HG03520 (cell line): ENCODE measurements at regions not wholly inside any gene's neighbourhood (a gene's known extent, or its start where the extent isn't known, plus 50 kb on each side); places are given as distances from the start of the nearest gene placed in this dataset.
"Not testable (repeated sequence)": the region's sequence is repeated elsewhere in the genome, so short reads cannot be mapped to it uniquely, and the experiment has no call there.

Experiments
- ATAC-seq: cut with Tn5 transposase; IDR thresholded peaks from one replicate; pipeline ENCODE4 v1.9.1; 2021; ENCODE audit warnings: mild to moderate bottlenecking, moderate library complexity; ENCODE audit not compliant: unreplicated experiment

DNA sequence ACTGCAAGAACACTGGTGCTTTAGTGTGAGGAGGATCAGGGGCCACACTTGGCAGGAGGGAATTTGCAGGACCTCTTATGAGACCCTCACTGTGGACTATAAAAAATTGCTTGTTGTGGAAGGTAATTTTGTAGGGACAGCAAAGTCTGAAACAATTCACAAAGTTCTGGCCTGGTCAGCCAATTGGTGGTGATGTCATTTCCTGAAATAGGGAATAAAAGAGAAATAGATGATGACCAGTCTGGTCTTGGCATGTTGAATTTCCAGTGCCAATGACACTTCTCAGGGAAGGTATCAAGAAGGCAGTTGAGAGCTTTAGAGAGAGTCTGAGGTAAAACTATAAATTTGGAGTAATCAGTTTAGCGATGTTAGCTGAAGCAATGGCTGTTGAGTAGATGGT is 129.3 kb upstream of the LMNTD1 start:
- no peak for ATAC-seq

DNA sequence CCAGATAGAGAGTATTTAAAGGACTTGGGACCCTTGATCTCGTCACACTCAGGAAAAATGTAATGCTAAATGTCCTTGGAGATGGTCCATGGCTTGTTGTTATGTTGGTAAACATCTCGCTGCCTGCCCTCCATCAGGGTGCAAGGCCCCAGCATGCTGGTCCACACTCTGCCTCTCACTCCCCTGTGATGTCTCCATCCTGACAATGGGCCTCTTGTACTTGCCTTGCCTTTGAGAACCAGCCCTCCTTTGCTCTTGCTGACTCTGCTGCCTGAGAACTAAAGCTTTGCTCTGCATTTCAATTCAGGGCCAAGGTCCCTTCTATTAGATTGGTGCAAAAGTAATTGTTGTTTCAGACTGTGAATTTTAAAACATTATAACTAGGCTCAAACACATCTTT is 131.0 kb upstream of the LMNTD1 start:
- no peak for ATAC-seq

DNA sequence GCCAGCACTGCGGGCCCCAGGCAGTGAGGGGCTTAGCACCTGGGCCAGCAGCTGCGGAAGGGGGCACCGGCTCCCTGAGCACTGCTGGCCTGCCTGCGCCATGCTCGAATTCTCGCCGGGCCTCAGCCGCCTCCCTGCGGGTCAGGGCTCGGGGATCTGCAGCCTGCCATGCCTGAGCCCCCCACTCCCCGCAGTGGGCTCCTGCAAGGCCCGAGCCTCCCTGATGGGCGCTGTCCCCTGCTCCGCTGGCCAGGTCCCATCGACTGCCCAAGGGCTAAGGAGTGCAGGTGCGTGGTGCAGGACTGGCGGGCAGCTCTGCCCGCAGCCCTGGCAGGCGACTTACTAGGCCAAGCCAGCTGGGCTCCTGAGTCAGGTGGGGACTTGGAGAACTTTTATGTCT is 133.3 kb upstream of the LMNTD1 start:
- ATAC-seq: no peak

DNA sequence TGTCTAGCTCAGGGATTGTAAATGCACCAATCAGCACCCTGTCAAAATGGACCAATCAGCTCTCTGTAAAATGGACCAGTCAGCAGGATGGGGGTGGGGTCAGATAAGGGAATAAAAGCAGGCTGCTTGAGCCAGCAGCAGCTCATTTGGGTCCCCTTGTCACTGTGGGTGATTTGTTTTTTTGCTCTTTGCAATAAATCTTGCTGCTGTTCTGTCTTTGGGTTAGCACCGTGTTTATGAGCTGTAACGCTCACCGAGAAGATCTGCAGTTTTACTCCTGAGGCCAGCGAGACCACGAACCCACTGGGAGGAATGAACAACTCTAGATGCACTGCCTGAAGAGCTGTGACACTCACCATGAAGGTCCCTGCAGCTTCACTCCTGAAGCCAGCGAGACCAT is 134.1 kb upstream of the LMNTD1 start:
- no peak for ATAC-seq

DNA sequence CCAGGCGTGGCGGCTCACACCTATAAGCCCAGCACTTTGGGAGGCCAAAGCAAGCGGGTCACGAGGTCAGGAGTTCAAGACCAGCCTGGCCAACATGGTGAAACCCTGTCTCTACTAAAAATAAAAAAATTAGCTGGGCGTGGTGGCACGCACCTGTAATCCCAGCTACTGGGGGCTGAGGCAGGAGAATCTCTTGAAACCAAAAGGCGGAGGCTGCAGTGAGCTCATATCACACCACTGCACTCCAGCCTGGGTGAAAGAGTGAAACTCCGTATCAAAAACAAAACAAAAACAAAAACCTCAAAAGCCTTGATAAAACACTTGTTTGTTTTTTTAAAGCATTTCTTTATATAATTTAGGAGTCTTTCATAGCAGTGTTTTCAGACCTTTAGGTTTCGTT is 135.8 kb upstream of the LMNTD1 start:
- not testable (repeated sequence) for ATAC-seq

DNA sequence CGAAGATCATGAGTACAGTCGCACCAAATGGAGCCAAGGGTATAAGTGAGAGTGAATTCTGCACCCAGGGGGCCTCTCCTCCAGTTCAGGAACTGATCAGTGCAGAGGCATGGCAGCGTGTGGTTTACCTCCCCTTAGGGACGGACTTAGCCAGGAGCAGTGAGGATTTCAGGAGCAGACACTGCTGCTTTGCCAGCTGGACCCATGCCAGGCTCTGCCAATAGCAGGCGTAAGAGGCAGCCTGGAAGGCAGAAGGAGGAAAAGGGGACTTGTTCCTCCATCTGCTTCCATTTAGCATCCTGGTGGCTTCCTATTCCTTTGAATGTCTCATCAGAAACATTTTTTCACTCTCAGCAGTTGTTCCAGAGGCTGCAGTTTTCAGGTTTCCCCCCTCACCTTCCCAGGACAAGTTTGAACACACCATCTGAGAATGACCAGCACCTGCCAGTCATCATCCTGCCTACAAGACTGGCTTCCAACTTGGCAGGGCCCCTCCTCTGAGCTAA is 137.0 kb upstream of the LMNTD1 start:
- no peak for ATAC-seq

DNA sequence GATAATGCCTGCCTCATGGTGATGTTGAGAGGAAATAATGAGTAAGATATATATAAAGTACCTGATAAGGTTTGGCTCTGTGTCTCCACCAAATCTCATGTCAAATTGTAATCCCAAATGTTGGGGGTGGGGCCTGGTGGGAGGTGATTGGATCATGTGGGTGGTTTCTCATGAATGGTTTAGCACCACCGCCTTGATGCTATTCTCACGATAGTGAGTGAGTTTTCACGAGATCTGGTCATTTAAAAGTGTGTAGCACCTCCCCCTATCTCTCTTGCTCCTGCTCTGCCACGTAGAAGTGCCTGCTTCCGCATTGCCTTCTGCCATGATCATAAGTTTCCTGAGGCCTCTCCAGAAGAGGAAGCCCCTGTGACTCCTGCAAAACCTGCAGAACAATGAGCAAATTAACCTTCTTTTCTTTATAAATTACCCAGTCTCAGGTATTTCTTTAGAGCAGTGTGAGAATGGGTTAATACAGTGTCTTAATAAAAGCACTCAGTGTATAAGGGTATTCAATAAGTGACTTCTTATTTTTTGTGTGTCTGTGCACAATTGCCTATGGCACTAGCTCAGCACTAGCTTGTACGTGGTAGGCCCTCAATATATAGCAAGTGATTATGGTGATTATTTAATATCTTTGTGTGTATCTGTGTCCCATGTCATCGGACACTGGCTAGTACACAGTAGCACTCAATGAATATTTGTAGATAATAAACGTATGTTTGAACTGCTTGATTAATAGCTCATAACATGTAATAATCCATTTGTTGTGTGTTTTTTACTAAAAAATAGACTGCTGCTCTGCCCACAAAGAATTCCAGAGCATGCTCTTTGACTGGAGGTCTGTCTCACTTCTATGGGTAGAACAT is 138.1 kb upstream of the LMNTD1 start:
- no peak for ATAC-seq

DNA sequence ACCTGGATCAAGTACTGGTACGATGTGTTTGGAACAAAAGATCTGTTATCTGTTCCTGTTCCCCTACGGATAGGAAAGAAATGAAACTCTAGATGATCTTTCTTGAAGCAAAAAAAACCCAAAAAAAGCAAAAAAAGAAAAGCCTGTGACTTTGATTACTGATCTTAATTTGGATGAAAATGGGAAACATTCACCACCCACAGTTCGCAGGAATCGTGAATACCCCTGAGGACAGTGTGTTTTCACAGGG is 138.7 kb upstream of the LMNTD1 start:
- no peak for ATAC-seq

DNA sequence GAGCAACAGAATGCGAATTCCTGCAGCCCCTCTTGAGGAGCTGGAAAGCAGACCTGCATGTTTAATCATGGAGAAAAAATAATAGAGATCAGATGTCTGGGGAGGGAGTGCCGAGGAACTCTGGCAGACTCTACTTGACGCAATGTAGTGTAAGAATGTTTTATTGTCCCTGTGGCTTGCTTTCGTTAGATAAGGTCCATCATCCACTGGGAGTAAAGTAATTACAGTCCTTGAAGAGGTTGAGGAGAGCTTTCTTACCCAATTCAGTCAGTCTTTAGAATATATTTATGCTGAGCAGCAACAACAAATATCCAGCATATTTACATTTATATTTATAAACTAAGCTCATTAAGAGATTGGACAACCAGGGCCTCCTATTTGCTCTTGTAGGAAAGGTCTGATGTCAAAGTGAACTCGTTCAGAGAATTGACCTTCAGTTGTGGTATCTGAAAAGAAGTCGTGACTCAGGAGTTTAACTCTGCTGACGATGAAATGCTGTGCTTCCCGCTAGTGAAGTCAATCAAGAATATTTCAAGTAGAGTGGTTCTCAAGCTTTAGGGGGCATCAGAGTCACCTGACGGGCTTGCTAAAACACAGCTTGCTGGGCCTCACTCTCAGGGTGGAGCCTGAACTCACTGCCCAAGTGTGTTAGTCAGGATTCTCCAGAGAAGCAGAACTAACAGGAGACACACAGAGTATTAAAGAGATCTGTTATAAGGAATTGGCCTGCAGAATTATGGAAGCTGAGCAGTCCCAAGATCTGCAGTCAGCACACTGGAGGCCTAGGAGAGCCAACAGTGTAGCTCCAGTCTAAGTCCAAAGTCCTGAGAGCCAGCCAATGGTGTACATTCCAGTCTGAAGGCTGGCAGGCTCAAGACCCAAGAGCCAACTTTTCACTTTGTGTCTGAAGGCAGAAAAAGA is 139.3 kb upstream of the LMNTD1 start:
- ATAC-seq: no peak

DNA sequence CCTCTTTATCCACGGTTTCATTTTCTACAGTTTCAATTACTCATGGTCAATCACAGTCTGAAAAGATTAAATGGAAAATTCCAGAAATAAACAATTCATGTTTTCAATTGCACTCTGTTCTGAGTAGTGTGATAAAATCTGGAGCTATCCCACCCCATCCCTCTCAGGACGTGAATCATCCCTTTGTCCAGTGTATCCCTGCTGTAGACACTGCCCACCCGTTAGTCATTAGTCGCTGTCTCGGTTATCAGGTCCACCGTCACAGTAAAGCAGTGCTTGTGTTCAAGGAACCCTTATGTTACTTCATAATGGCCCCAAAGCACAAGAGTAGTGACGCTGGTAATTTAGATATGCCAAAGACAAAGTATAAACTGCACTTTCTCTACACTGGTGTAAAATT is 141.0 kb upstream of the LMNTD1 start:
- ATAC-seq: no peak

DNA sequence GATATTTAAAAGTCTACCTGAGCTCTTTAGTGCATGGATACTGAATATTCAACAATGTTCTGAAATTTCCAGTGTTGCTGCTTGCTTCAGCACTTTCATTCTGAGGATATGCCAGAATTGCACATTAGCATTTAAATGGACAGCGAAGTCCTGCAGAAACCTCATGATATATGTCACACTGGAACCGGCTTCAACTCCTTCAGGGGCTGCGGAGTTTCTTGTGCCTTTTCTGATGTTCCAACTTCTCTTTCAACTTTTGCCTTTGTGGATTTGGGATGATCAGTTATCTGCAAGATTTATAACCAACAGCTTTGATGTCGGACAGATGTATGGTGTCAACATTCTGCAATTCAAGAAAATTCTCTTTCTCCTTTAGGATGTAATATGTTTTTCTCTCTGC is 142.5 kb upstream of the LMNTD1 start:
- no peak for ATAC-seq

DNA sequence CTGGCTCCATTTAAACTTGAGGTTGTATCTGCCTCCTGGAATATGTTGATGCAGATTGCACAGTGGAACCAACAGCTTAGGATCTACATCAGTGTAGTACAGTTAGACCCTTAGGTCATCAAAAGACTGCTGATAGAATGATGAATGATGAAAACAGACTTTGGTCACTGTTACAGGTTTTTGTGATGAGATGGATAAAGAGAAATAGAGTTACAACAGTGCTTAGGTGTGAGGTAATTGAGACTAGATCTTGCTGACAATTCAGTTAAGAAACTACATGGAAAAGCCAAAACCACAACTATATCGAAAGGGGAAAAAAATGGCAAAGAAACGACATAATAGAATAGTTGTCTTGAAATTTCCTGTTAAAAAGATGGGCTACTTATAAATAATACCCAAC is 145.7 kb upstream of the LMNTD1 start:
- ATAC-seq: no peak

DNA sequence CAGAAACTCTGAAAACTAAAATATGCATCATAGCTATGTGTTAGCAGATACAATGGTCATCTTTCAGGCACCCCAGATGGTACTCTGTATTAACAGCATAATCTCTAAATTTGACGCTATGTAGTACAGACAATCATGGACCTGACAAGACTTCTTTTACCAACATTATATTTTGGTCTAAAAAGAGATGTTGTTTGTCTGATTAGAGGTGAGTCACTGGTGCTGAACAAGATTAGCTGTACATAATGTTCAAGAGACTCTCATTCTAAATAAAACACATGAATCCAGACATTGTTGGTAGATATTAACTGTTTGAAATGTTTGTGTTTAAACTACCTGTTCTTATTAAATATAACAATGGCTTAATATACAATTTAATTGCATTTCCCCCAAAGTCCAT is 146.4 kb upstream of the LMNTD1 start:
- ATAC-seq: no peak

DNA sequence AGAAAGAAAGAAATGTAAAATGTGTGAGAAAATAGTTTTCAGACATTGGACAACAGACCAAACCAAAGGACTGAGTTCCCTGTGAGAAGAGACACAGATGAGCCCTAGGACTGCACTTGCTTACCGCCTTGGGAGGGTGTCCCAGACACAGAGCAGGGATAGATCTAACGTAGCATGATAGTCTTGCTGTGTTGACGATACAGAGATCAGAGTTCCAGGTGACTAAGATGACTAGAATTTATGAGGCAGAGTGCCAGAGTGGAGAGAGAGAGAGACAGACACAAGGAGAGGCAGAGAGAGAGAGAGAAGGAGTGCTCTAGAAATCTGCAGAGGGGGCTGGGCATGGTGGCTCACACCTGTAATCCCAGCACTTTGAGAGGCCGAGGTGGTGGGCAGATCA is 148.2 kb upstream of the LMNTD1 start:
- no peak for ATAC-seq

DNA sequence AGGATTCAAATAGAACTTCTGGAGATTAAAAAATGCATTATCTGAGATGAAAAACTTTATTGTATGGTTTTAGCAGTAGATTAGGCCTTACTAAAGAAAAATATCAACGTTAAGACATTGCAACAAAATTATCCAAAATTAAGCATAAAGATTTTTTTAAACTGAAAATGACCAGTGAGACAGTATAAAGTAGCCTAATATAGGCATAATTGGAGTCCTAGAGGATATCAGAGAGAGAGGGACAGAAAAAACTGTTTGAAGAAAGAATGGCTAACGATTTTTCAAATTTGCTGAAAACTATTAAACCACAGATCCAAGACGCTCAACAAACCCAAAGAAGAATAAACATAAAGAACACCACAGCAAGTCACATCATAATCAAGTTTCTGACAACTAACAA is 149.5 kb upstream of the LMNTD1 start:
- no peak for ATAC-seq

DNA sequence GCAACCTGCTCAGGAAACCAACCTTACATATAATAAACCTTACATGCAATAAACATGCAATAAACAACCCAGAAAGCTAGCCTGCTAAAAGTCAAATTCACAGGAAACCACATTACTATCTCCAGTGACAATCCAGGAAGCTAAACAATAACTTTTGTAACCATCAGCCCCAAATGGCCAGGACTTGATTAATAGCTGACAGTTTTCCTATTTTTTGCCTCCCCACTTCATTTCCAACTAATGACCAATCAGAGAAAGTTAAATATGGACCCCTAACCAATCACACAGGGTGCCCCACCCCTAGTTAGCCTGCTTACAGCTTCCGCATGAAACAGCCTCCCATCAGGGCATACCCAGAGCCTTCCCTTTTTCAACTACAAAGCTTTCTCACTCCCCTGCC is 152.2 kb upstream of the LMNTD1 start:
- no peak for ATAC-seq

DNA sequence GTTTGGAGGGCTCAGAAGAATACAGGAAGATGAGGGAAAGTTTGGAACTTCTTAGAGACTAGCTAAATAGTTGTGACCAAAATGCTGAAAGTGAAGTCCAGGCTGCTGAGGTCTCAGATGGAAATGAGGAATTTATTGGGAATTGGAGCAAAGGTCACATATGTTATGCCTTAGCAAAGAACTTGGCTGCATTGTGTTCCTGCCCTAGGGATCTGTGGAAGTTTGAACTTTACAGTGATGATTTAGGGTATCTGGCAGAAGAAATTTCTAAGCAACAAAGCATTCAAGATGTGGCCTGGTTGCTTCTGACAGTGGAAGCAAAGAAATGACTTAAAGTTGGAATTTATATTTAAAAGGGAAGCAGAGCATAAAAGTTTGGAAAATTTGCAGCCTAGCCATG is 153.6 kb upstream of the LMNTD1 start:
- not testable (repeated sequence) for ATAC-seq

DNA sequence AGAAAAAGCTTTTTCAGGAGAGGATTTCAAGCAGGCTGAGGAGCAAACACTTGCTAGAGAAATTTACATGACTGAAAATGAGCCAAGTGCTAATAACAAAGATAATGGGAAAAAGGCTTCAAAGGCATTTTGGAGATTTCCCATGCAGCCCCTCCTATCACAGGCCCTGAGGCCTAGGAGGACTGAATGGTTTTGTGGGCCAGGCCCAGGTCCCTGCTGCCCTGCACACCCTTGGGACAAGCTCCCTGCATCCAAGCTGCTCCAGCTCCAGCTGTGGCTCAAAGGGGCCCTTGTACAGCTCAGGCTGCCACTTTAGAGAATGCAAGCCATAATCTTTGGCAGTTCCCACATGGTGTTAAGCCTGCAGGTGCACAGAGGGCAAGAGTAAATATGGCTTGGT is 154.0 kb upstream of the LMNTD1 start:
- ATAC-seq: no peak

DNA sequence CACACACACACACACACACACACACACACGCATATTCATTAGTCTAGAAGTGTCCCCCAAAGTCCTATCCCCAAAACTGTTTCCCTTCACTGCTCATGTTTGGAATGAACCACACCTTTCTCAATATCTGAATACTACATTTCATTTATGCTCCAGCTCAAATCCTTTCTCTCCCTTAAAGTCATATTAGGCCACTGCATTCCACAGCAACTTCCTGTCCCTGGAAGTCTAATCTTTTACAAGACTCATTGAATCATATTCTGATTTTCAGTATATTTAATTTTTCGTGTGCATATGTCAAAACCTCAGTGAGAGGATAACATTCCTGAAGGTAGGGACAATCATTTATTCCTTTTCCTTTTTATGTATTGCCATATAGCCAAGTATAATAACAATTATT is 155.6 kb upstream of the LMNTD1 start:
- ATAC-seq: no peak

DNA sequence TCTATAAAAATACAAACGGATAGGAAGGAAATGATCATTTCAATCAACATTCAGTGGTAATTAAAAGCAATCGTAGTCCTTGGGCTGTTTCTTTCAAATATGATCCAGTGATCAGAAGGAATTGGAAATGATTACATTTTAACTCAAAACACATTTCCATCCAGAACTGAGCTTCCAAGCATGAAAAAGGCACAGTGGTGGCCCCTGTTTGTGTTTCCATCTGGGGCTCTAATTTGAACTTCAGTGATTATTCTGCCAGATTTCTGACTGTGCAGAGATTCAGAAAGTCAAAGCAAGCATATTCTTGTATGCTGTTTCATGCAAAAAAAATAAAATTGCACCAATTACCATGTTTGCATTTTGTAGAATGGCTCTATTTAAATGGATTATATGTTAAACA is 157.0 kb upstream of the LMNTD1 start:
- ATAC-seq: no peak

DNA sequence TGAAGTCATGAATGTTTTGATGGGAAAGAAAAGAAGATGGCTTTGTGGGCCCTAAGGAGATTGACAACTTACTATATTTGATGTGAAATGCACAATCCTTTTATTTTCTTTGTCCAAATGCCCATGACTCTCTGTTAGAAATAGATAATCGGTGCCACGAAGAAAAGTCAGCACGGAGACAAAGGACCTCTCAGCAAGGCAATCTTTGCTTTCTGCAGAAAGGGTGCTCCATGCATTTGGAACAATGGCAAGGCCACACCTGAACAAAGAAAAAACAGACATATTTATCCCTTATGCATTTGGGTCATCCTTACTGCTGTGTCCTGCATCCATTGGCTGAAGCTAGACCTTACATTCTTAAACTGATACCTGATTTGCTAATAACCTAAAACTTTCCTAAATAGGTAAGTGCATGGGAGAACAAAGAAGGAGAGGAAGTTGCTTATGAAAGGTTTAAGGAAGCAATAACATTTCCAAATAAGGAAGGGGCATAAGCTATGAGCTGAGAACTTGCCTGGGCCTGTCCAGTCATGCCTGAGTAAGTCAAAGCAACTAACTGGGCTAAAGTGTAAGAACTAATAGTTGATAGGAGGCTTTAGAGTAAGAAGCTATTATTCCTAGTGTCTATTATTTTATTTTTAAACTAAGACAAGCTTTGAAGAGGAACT is 158.0 kb upstream of the LMNTD1 start:
- not testable (repeated sequence) for ATAC-seq

DNA sequence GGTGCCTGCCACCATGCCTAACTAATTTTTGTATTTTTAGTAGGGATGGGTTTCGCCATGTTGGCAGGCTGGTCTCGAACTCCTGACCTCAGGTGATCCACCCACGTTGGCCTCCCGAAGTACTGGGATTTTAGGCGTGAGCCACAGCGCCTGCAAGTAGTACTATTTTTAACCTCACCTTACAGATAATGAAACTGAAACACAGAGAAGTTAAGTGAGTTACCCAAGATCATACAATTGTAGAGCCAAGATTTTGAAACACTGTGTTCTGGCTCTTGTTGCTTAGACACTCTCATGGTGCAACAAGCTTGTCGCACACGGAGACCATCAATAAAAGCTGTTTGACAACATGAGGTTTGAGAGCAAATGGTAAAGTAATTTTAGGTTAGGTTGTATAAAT is 159.1 kb upstream of the LMNTD1 start:
- ATAC-seq: peak; percentile 39
